Endodermal cell (in vitro differentiated cells): ENCODE measurements at regions not wholly inside any gene's neighbourhood (a gene's known extent, or its start where the extent isn't known, plus 50 kb on each side); places are given as distances from the start of the nearest gene placed in this dataset.

ENCODE experiments used
- DNase-seq: peaks from one replicate; pipeline ENCODE4 v3.0.0-alpha.2; 2017
- H3K27ac ChIP-seq: 2 replicates; pipeline ENCODE4 v1.5.1; 2013; ENCODE audit warnings: mild to moderate bottlenecking, low read depth, low read length, moderate library complexity
- H3K27me3 ChIP-seq: 2 replicates; pipeline ENCODE4 v1.6.1; 2013; ENCODE audit warnings: mild to moderate bottlenecking, low read length, moderate library complexity; ENCODE audit not compliant: insufficient read depth, control insufficient read depth, poor library complexity, severe bottlenecking
- H3K36me3 ChIP-seq: 2 replicates; pipeline ENCODE4 v1.7.0; 2013; ENCODE audit warnings: mild to moderate bottlenecking, low read length, moderate library complexity; ENCODE audit not compliant: control insufficient read depth, insufficient read depth
- H3K4me1 ChIP-seq: one replicate; pipeline ENCODE4 v1.7.0; 2013; ENCODE audit warnings: low read length; ENCODE audit not compliant: control insufficient read depth, insufficient read depth
- H3K4me3 ChIP-seq: 2 replicates; pipeline ENCODE4 v1.5.1; 2013; ENCODE audit warnings: mild to moderate bottlenecking, low read length, moderate library complexity
- H3K9ac ChIP-seq: 2 replicates; pipeline ENCODE4 v1.6.1; 2013; ENCODE audit warnings: mild to moderate bottlenecking, low read length, moderate library complexity; ENCODE audit not compliant: poor library complexity, severe bottlenecking; ENCODE audit errors: extremely low read depth
- H3K9me3 ChIP-seq: 2 replicates; pipeline ENCODE4 v1.6.1; 2013; ENCODE audit warnings: mild to moderate bottlenecking, low read length, moderate library complexity; ENCODE audit not compliant: control insufficient read depth
- H3K27ac Mint-ChIP-seq: 2 replicates; pipeline ENCODE4 v1.8.0; 2020; ENCODE audit warnings: mixed read lengths
- H3K27me3 Mint-ChIP-seq: 2 replicates; pipeline ENCODE4 v1.8.0; 2021; ENCODE audit warnings: mild to moderate bottlenecking, mixed read lengths; ENCODE audit not compliant: insufficient read depth
- H3K36me3 Mint-ChIP-seq: 2 replicates; pipeline ENCODE4 v1.8.0; 2020; ENCODE audit warnings: low read depth, mixed read lengths
- H3K4me1 Mint-ChIP-seq: 2 replicates; pipeline ENCODE4 v1.8.0; 2020; ENCODE audit warnings: mixed read lengths
- H3K4me3 Mint-ChIP-seq: 2 replicates; pipeline ENCODE4 v1.8.0; 2020; ENCODE audit warnings: mild to moderate bottlenecking, moderate library complexity, mixed read lengths
- H3K9me3 Mint-ChIP-seq: 2 replicates; pipeline ENCODE4 v1.8.0; 2020; ENCODE audit warnings: mild to moderate bottlenecking, mixed read lengths
- WGBS, 2 experiments: methylation state at CpG; one replicate each; pipeline versions ENCODE4 v1.1.5 to v1.1.7; 2013; ENCODE audit warnings: missing lambda C conversion rate in 2 of 2, mixed read lengths in 1 of 2; ENCODE audit not compliant: insufficient coverage in 1 of 2, insufficient read length in 1 of 2; 5-methylcytosine and 5-hydroxymethylcytosine counted together
- TF ChIP-seq, protein P1 (sequence below): fragments of 200-600 bp; sonication (generic); conservative IDR thresholded peaks from 2 replicates; pipeline ENCODE4 v1.5.0; 2021; ENCODE audit warnings: antibody characterized with exemption, mild to moderate bottlenecking

DNA sequence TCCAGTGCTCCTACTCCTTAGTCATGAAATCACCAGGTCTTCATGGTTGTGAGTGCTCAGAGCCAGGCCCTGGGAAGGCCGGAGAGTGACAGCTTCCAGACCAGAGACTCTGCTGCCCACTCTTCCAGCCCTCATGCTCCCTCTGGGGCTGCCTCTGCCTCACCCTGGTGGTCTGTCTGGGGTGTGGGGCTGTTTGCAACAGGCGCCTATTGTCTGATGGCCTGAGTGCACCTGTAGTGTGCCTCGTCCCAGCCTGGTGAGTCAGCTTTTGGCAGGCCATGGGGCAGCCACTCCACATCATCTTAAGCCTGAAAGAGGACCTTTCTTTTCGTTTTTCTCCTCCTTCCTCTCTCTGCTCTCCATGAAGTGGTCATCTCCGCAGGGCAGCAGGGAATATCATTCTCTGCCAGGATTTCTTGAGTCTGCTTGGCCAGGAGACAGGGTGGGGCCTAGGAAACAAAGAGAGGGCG is 173.8 kb downstream of the VEGFA start:
- H3K4me3 Mint-ChIP-seq = no peak overlapping the region
- no peaks in the 10 kb centered on the region for H3K36me3 Mint-ChIP-seq
- Histone ChIP-seq H3K4me1 (peaks cover 4% of the 10 kb centered on the region), H3K27ac (no peak overlapping the region), H3K36me3 (no peaks in the 10 kb centered on the region), H3K4me3 (no peak overlapping the region), H3K9ac (no peak overlapping the region), H3K27me3 (no peaks in the 10 kb centered on the region), H3K9me3 (peaks cover 19% of the 10 kb centered on the region)
- H3K9me3 Mint-ChIP-seq = peaks cover 18% of the 10 kb centered on the region
- H3K27me3 Mint-ChIP-seq = no peaks in the 10 kb centered on the region
- 61 to 73% methylated on average over 6 of the region's 6 CpGs for WGBS, 2 experiments
- TF ChIP-seq, protein P1, sequence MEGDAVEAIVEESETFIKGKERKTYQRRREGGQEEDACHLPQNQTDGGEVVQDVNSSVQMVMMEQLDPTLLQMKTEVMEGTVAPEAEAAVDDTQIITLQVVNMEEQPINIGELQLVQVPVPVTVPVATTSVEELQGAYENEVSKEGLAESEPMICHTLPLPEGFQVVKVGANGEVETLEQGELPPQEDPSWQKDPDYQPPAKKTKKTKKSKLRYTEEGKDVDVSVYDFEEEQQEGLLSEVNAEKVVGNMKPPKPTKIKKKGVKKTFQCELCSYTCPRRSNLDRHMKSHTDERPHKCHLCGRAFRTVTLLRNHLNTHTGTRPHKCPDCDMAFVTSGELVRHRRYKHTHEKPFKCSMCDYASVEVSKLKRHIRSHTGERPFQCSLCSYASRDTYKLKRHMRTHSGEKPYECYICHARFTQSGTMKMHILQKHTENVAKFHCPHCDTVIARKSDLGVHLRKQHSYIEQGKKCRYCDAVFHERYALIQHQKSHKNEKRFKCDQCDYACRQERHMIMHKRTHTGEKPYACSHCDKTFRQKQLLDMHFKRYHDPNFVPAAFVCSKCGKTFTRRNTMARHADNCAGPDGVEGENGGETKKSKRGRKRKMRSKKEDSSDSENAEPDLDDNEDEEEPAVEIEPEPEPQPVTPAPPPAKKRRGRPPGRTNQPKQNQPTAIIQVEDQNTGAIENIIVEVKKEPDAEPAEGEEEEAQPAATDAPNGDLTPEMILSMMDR = peak; percentile 25
- H3K27ac Mint-ChIP-seq = no peak overlapping the region
- H3K4me1 Mint-ChIP-seq = peaks cover 31% of the 10 kb centered on the region
- DNase-seq = peak; percentile 44

DNA sequence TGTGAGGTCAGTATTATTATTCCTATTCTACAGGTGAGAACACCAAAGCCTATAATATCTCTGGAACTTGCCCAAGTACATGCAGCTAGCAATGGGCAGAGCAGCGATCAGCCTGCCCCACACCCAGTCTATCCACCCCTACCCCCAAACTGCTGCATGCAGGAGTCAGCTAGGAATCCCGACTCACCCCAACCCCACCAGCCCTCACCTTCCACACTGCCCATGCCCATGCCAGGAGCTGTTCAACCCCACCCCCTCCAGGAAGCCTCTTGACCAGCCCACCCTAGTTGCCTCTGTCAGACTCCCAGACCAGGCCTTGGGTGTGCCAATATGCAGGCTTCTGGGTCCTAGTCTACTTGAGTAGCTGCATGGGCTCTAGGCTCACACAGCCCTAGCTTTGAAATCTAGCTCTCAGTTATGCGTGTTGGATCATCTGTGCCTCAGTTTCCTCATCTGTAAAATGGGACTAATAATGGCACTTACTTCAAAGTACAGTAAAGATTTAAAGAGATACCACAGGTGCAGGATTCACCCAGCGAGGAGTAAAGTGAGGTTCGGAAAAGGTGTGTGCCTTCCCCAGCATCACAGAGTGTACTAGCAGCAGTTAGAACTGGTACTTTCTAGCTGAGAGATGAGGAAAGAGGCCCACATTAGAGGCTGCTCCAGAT is 173.2 kb downstream of the VEGFA start:
- 93 to 96% methylated on average over 4 to 5 of the region's 5 CpGs for WGBS, 2 experiments
- Histone ChIP-seq H3K9ac (no peak overlapping the region), H3K36me3 (no peaks in the 10 kb centered on the region), H3K4me3 (no peak overlapping the region), H3K4me1 (no peaks in the 10 kb centered on the region), H3K27me3 (no peaks in the 10 kb centered on the region), H3K27ac (no peak overlapping the region), H3K9me3 (peaks cover 19% of the 10 kb centered on the region)
- Mint-ChIP-seq H3K9me3 (peaks cover 18% of the 10 kb centered on the region), H3K36me3 (no peaks in the 10 kb centered on the region), H3K4me1 (peaks cover 31% of the 10 kb centered on the region), H3K27ac (no peak overlapping the region), H3K27me3 (no peaks in the 10 kb centered on the region), H3K4me3 (no peak overlapping the region)
- DNase-seq = no peak
- TF ChIP-seq, protein P1 = no peak

DNA sequence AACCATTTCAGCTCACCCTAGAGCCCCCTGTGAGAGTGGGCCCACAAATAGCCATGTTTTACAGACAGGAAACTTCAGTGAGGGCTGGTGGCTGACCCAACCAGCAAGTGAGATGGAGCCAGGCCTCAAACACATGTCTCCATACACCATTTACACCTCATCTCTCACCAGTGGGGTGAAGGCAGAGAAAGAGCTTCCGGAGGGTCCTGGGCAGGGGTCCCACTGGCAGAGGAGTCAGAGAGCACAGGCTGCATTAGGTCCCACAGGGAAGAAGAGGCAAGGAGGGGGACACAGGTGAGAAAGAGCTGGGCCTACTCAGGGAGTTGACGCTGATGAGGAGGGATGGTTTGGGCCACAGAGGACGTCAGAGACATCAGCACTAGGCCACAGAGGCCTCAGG is 172.6 kb downstream of the VEGFA start:
- Histone ChIP-seq H3K9ac (no peak overlapping the region), H3K9me3 (peaks cover 19% of the 10 kb centered on the region), H3K4me1 (peaks cover 4% of the 10 kb centered on the region), H3K4me3 (no peak overlapping the region), H3K27ac (no peak overlapping the region), H3K27me3 (no peaks in the 10 kb centered on the region), H3K36me3 (no peaks in the 10 kb centered on the region)
- peaks cover 18% of the 10 kb centered on the region for H3K9me3 Mint-ChIP-seq
- WGBS, 2 experiments = 90 to 100% methylated on average over 2 to 3 of the region's 3 CpGs
- TF ChIP-seq, protein P1 = no peak
- no peak overlapping the region for H3K27ac Mint-ChIP-seq
- no peaks in the 10 kb centered on the region for H3K27me3 Mint-ChIP-seq
- H3K4me3 Mint-ChIP-seq = no peak overlapping the region
- no peaks in the 10 kb centered on the region for H3K36me3 Mint-ChIP-seq
- H3K4me1 Mint-ChIP-seq = peaks cover 30% of the 10 kb centered on the region
- DNase-seq = peak; percentile 31
